Esophagus squamous epithelium (tissue), 5 donors: ENCODE measurements at regions not wholly inside any gene's neighbourhood (a gene's known extent, or its start where the extent isn't known, plus 50 kb on each side); places are given as distances from the start of the nearest gene placed in this dataset.
"Not testable (repeated sequence)": the region's sequence is repeated elsewhere in the genome, so short reads cannot be mapped to it uniquely, and the experiment has no call there.

Experiments used
- DNase-seq: peaks from one replicate; lab custom pipeline; 2025; lab: John Stamatoyannopoulos, UW
- H3K27ac ChIP-seq, 4 donors: fragments of 200-600 bp; sonication (generic); one replicate each; pipeline ENCODE4 v1.5.1; 2016 to 2019; ENCODE audit warnings: mild to moderate bottlenecking in 1 of 4
- H3K27me3 ChIP-seq, 4 donors: fragments of 200-600 bp; sonication (generic); 1 replicate in 3 of 4; 2 replicates in 1 of 4; pipeline versions ENCODE4 v1.5.1 to v1.6.0; 2017 to 2021; ENCODE audit warnings: antibody characterized with exemption in 1 of 4
- H3K36me3 ChIP-seq, 3 donors: fragments of 200-600 bp; sonication (generic); one replicate each; pipeline ENCODE4 v1.5.1; 2016 to 2019
- H3K4me1 ChIP-seq, 3 donors: fragments of 200-600 bp; sonication (generic); one replicate each; pipeline ENCODE4 v1.5.1; 2017 to 2019
- H3K4me3 ChIP-seq, 4 donors: fragments of 200-600 bp; sonication (generic); 1 replicate in 3 of 4; 2 replicates in 1 of 4; pipeline ENCODE4 v1.5.1; 2016 to 2019; ENCODE audit warnings: mild to moderate bottlenecking in 2 of 4, moderate library complexity in 1 of 4
- H3K9me3 ChIP-seq, 3 donors: fragments of 200-600 bp; sonication (generic); one replicate each; pipeline ENCODE4 v1.5.1; 2016 to 2019
- CTCF ChIP-seq, 6 experiments: fragments of 450-650 bp in 4 of 6; fragments of 200-600 bp in 2 of 6; sonication (generic) in 2 of 6; IDR thresholded peaks; one replicate each; pipeline ENCODE4 v1.5.1; 2016 to 2019; ENCODE audit warnings: antibody characterized with exemption in 6 of 6, mild to moderate bottlenecking in 4 of 6, moderate library complexity in 4 of 6
- POLR2A ChIP-seq, 4 donors: fragments of 450-650 bp; IDR thresholded peaks; one replicate each; pipeline ENCODE4 v1.6.1; 2017; ENCODE audit warnings: antibody characterized with exemption in 4 of 4, mild to moderate bottlenecking in 4 of 4, moderate library complexity in 3 of 4
- WGBS, 2 donors: methylation state at CpG; one replicate each; pipeline ENCODE4 v1.1.5; 2018; 5-methylcytosine and 5-hydroxymethylcytosine counted together
- intact Hi-C: fragments of 100-400 bp; cut with DNase I; formaldehyde crosslinking; loops from one replicate; pipeline ENCODE4 v1.15.0; 2022
- donor health status: DM: yes; HTN: yes; CAD: no.

- 96 to 100% methylated on average over 2 to 3 of the region's 4 CpGs for WGBS, 2 donors
- Histone ChIP-seq H3K27ac (no peak overlapping the region), H3K36me3 (no peaks in the 10 kb centered on the region), H3K4me3 (no peak overlapping the region), H3K9me3 (peaks cover 0 to 18% (median 3%) of the 10 kb centered on the region in 3 donors), H3K4me1 (peaks cover 0 to 13% (median 0%) of the 10 kb centered on the region in 3 donors), H3K27me3 (peaks cover 0 to 5% (median 0%) of the 10 kb centered on the region in 4 donors)
- intact Hi-C loops: no loop called here
- TF ChIP-seq CTCF (IDR thresholded peaks at IDR 0.05): no peak
- no peak for TF ChIP-seq POLR2A (IDR thresholded peaks at IDR 0.05)
- DNase-seq: no peak
Measured at GRCh38 chr2:105669384-105669891, 75.3 kb upstream of the NCK2 start.

GRCh38 chr2:105665480-105665879 lies 79.2 kb upstream of the NCK2 start:
- H3K36me3 ChIP-seq: no peaks in the 10 kb centered on the region
- no peak overlapping the region for H3K27ac ChIP-seq
- peaks cover 0 to 22% (median 3%) of the 10 kb centered on the region in 3 donors for H3K9me3 ChIP-seq
- no peak overlapping the region for H3K4me3 ChIP-seq
- TF ChIP-seq POLR2A (IDR thresholded peaks at IDR 0.05) (no peak), CTCF (IDR thresholded peaks at IDR 0.05) (no peak)
- no peak for DNase-seq
- H3K4me1 ChIP-seq: peaks cover 0 to 4% (median 0%) of the 10 kb centered on the region in 3 donors
- 84 to 100% methylated on average over 1 of the region's 1 CpG for WGBS, 2 donors
- intact Hi-C loops: no loop called here
- H3K27me3 ChIP-seq: peaks cover 0 to 5% (median 0%) of the 10 kb centered on the region in 4 donors

- WGBS, 2 donors: 68 to 75% methylated on average over 4 of the region's 4 CpGs
- Histone ChIP-seq H3K27ac (no peak overlapping the region), H3K4me1 (no peaks in the 10 kb centered on the region), H3K9me3 (peaks cover 0 to 14% (median 3%) of the 10 kb centered on the region in 3 donors), H3K27me3 (no peaks in the 10 kb centered on the region), H3K4me3 (no peak overlapping the region), H3K36me3 (no peaks in the 10 kb centered on the region)
- DNase-seq: no peak
- intact Hi-C loops: no loop called here
- TF ChIP-seq POLR2A (IDR thresholded peaks at IDR 0.05): no peak
- no peak for TF ChIP-seq CTCF (IDR thresholded peaks at IDR 0.05)
Measured at GRCh38 chr2:105660489-105660888, 84.2 kb upstream of the NCK2 start.

GRCh38 chr2:105655723-105656606 lies 88.7 kb upstream of the NCK2 start:
- H3K27me3 ChIP-seq, H3K9me3 ChIP-seq: not testable (repeated sequence)
- 96 to 100% methylated on average over 3 to 4 of the region's 4 CpGs for WGBS, 2 donors

GRCh38 chr2:105655244-105655643 lies 89.5 kb upstream of the NCK2 start:
- H3K4me3 ChIP-seq: no peak overlapping the region
- no peaks in the 10 kb centered on the region for H3K9me3 ChIP-seq
- intact Hi-C loops: no loop called here
- no peaks in the 10 kb centered on the region for H3K27me3 ChIP-seq
- TF ChIP-seq CTCF (IDR thresholded peaks at IDR 0.05) (no peak), POLR2A (IDR thresholded peaks at IDR 0.05) (no peak)
- peaks cover 0 to 3% (median 0%) of the 10 kb centered on the region in 3 donors for H3K4me1 ChIP-seq
- no peak for DNase-seq
- H3K27ac ChIP-seq: no peak overlapping the region
- no peaks in the 10 kb centered on the region for H3K36me3 ChIP-seq

More at GRCh38 chr2:105655723-105656606, 88.7 kb upstream of the NCK2 start:
- DNase-seq, H3K36me3 ChIP-seq, H3K4me1 ChIP-seq, H3K27ac ChIP-seq, intact Hi-C loops, H3K4me3 ChIP-seq: not testable (repeated sequence)
